Renal cortical epithelial cell (primary cell): ENCODE measurements at regions not wholly inside any gene's neighbourhood (a gene's known extent, or its start where the extent isn't known, plus 50 kb on each side); places are given as distances from the start of the nearest gene placed in this dataset.
"Not testable (repeated sequence)": the region's sequence is repeated elsewhere in the genome, so short reads cannot be mapped to it uniquely, and the experiment has no call there.

Experiments
- DNase-seq: peaks from one replicate; pipeline ENCODE4 v3.0.0-alpha.2; 2011; ENCODE audit warnings: low read depth

GRCh38 chr17:53061446-53061845, 761.3 kb upstream of the KIF2B start:
- peak; percentile 50 for DNase-seq

GRCh38 chr17:53058031-53058430, 764.7 kb upstream of the KIF2B start:
- DNase-seq: peak; percentile 77

- no peak for DNase-seq
Measured at GRCh38 chr17:53046781-53047180, 775.9 kb upstream of the KIF2B start.

GRCh38 chr17:53039981-53040380, 782.7 kb upstream of the KIF2B start:
- no peak for DNase-seq

GRCh38 chr17:53033297-53033696, 789.4 kb upstream of the KIF2B start:
- DNase-seq: no peak

- peak; percentile 87 for DNase-seq
Measured at GRCh38 chr17:53032861-53033271, 789.9 kb upstream of the KIF2B start.

- DNase-seq: no peak
Measured at GRCh38 chr17:53017227-53017626, 805.5 kb upstream of the KIF2B start.

- no peak for DNase-seq
Measured at GRCh38 chr17:53016085-53016484, 806.6 kb upstream of the KIF2B start.

GRCh38 chr17:53012364-53012763, 810.4 kb upstream of the KIF2B start:
- no peak for DNase-seq

GRCh38 chr17:53006006-53006405, 816.7 kb upstream of the KIF2B start:
- no peak for DNase-seq

GRCh38 chr17:53004902-53005301, 817.8 kb upstream of the KIF2B start:
- DNase-seq: no peak

- DNase-seq: no peak
Measured at GRCh38 chr17:52995881-52996280, 826.8 kb upstream of the KIF2B start.

- DNase-seq: no peak
Measured at GRCh38 chr17:52995147-52995546, 827.6 kb upstream of the KIF2B start.

GRCh38 chr17:52986056-52986662, 827.6 kb upstream of the CA10 start:
- peak; percentile 36 for DNase-seq

- DNase-seq: no peak
Measured at GRCh38 chr17:52982331-52982730, 823.8 kb upstream of the CA10 start.

GRCh38 chr17:52979921-52980320, 821.4 kb upstream of the CA10 start:
- no peak for DNase-seq

- no peak for DNase-seq
Measured at GRCh38 chr17:52965856-52966255, 807.3 kb upstream of the CA10 start.

GRCh38 chr17:52961751-52962150, 803.2 kb upstream of the CA10 start:
- DNase-seq: not testable (repeated sequence)

- DNase-seq: no peak
Measured at GRCh38 chr17:52957411-52957810, 798.9 kb upstream of the CA10 start.

- DNase-seq: no peak
Measured at GRCh38 chr17:52947418-52947817, 788.9 kb upstream of the CA10 start.

GRCh38 chr17:52938623-52939230, 780.2 kb upstream of the CA10 start:
- DNase-seq: no peak

GRCh38 chr17:52930581-52930980, 772.1 kb upstream of the CA10 start:
- DNase-seq: no peak

GRCh38 chr17:52930145-52930544, 771.6 kb upstream of the CA10 start:
- DNase-seq: no peak

GRCh38 chr17:52923658-52924057, 765.1 kb upstream of the CA10 start:
- no peak for DNase-seq
